ENCODE measurements at regions not wholly inside any gene's neighbourhood (a gene's known extent, or its start where the extent isn't known, plus 50 kb on each side); places are given as distances from the start of the nearest gene placed in this dataset.

DNA sequence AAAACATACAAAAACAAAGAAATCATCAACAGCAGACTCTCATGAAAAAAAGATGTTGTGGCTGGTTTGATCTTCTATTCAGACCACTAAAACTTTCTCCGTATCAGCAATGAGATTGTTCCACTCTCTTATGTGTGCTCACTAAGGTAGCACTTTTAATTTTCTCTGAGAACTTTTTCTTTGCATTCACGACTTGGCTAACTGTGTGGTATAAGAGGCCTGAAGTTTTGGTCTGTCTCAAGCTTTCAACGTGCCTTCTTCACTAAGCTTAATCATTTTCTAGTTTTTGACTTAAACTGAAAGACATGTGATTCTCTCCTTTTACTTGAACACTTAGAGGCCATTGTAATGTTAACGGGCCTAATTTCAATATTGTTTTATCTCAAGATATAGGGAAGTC is 1231.6 kb downstream of the SORCS3 start:
- DNase-seq (ENCODE audit: extremely low read depth, low read depth): no peak
- TF ChIP-seq, protein P1, sequence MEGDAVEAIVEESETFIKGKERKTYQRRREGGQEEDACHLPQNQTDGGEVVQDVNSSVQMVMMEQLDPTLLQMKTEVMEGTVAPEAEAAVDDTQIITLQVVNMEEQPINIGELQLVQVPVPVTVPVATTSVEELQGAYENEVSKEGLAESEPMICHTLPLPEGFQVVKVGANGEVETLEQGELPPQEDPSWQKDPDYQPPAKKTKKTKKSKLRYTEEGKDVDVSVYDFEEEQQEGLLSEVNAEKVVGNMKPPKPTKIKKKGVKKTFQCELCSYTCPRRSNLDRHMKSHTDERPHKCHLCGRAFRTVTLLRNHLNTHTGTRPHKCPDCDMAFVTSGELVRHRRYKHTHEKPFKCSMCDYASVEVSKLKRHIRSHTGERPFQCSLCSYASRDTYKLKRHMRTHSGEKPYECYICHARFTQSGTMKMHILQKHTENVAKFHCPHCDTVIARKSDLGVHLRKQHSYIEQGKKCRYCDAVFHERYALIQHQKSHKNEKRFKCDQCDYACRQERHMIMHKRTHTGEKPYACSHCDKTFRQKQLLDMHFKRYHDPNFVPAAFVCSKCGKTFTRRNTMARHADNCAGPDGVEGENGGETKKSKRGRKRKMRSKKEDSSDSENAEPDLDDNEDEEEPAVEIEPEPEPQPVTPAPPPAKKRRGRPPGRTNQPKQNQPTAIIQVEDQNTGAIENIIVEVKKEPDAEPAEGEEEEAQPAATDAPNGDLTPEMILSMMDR (IDR thresholded peaks at IDR 0.05; ENCODE audit: low read depth, low read length, missing control alignments): no peak

DNA sequence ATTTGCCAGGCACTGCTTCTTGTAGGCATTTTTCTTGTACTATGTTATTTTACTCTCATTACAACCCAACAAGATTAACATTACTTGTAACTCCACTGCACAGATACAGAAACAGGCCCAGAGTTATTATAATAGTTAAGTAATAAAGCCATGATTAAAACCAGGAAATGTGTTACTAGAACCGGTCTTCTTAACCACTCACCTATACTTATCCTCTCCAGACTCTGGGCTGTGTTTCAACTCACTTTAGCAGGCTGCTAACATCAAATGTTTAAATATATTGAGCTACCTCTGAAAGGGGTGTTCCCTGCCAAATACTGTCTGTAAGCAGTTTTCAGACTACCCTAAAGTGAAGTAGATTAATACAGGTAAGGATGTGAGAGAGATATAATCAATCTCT is 1227.8 kb downstream of the SORCS3 start:
- H3K4me3 ChIP-seq (replicated peaks; ENCODE audit: low read depth, low read length): no peak overlapping the region
- TF ChIP-seq, protein P1 (IDR thresholded peaks at IDR 0.05; ENCODE audit: low read depth, low read length, missing control alignments): no peak
- DNase-seq (ENCODE audit: extremely low read depth, low read depth): no peak

More for the DNA sequence above, 1231.6 kb downstream of the SORCS3 start:
- H3K4me3 ChIP-seq (replicated peaks; ENCODE audit: low read depth, low read length): no peak overlapping the region

DNA sequence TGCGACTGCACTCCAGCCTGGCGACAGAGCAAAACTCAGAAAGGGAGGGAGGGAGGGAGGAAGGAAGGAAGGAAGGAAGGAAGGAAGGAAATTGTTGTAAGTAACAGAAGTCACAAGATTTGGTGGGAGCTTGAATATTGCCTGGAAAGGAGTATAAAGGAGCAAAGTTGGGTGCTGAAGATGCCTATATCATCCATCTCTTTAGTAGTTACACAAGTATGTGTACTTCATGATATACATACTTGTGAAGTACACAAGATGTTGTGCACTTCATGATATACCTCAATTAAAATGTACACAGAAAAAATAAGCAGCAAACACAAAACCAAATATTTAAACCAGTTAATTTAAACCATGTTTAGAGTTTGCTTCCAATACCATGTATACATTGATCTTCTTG is 1223.8 kb downstream of the SORCS3 start:
- TF ChIP-seq, protein P1 (IDR thresholded peaks at IDR 0.05; ENCODE audit: low read depth, low read length, missing control alignments): no peak
- no peak for DNase-seq (ENCODE audit: extremely low read depth, low read depth)
- H3K4me3 ChIP-seq (replicated peaks; ENCODE audit: low read depth, low read length): no peak overlapping the region

DNA sequence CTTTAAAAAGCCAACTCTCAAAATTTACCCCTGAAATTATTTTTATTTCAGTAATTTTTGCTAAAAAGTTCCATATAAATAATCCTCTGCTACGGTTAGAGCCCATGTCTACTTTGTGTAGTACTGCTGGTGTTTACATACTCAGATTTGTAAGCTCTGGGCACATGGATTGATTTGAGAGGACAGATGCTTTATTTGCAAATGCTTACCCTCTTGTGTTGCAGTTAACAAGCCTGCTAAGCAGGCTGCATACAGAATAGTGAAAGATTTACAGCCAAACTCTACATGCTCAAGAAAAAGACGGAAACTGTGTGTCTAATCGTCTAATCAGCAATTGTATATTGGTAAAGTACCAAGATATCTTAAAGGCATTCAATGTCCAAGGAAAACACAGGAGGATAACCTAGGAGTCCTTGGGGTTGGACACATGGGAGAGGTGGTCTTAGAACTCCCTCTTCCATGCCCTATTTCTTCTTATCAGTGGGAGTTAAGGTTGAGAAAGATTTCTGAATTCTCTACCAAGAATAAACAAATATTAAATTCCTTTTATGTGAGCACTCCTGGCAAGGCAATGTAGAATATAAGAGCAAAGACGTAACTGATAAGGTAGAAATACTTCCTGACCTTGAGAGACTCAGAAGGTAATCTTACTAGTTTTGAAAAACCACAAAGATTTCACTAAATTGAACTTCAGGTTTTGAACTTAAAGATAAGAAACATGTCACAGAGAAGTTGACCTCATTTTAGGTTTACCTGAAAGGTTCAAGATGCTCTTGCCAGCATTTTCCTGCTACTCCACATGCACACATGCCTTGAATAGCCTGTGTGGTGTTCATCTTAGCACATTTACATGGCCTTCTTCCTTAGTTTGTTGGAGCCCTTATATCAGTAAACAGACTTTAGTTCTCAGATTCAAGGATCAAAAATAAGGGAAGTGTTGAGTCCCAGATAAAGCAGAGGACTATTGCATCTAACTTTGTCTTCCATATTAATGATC is 1216.5 kb downstream of the SORCS3 start:
- TF ChIP-seq, protein P1 (IDR thresholded peaks at IDR 0.05; ENCODE audit: low read depth, low read length, missing control alignments): no peak
- no peak overlapping the region for H3K4me3 ChIP-seq (replicated peaks; ENCODE audit: low read depth, low read length)
- no peak for DNase-seq (ENCODE audit: extremely low read depth, low read depth)

- TF ChIP-seq, protein P1 (IDR thresholded peaks at IDR 0.05; ENCODE audit: low read depth, low read length, missing control alignments): no peak
- H3K4me3 ChIP-seq (replicated peaks; ENCODE audit: low read depth, low read length): no peak overlapping the region
- no peak for DNase-seq (ENCODE audit: extremely low read depth, low read depth)
Measured at GRCh38 chr10:105855791-105856190, 1214.7 kb downstream of the SORCS3 start.

- DNase-seq (ENCODE audit: extremely low read depth, low read depth): no peak
- no peak overlapping the region for H3K4me3 ChIP-seq (replicated peaks; ENCODE audit: low read depth, low read length)
- TF ChIP-seq, protein P1 (IDR thresholded peaks at IDR 0.05; ENCODE audit: low read depth, low read length, missing control alignments): no peak
Measured at GRCh38 chr10:105844676-105845570, 1203.8 kb downstream of the SORCS3 start.

Measured in HFF-Myc (cell line).